Astrocyte (in vitro differentiated cells and primary cell): ENCODE measurements at regions not wholly inside any gene's neighbourhood (a gene's known extent, or its start where the extent isn't known, plus 50 kb on each side); places are given as distances from the start of the nearest gene placed in this dataset.

Source experiments
- DNase-seq: peaks from one replicate; pipeline ENCODE4 v3.0.0-alpha.2; 2010; ENCODE audit warnings: low read depth
- FAIRE-seq: peaks from 2 replicates; lab custom pipeline; 2011; peaks lifted over from hg19 to GRCh38; lab: Jason Lieb, UNC
- H2AFZ ChIP-seq: 2 replicates; pipeline ENCODE4 v1.6.0; 2012; ENCODE audit warnings: low read depth, low read length, inconsistent platforms
- H3K27ac ChIP-seq: 2 replicates; pipeline ENCODE4 v1.5.1; 2011; ENCODE audit warnings: low read depth, low read length, inconsistent platforms
- H3K27me3 ChIP-seq: 2 replicates; pipeline ENCODE4 v1.6.0; 2011; ENCODE audit warnings: low read length, inconsistent platforms; ENCODE audit not compliant: insufficient read depth
- H3K36me3 ChIP-seq: 2 replicates; pipeline ENCODE4 v1.5.1; 2011; ENCODE audit warnings: low read length, inconsistent platforms; ENCODE audit not compliant: insufficient read depth
- H3K4me1 ChIP-seq: 2 replicates; pipeline ENCODE4 v1.5.1; 2011; ENCODE audit warnings: low read length, inconsistent platforms; ENCODE audit not compliant: insufficient read depth
- H3K4me2 ChIP-seq: 2 replicates; pipeline ENCODE4 v1.6.0; 2012; ENCODE audit warnings: low read length, inconsistent platforms
- H3K4me3 ChIP-seq: 2 replicates; pipeline ENCODE4 v1.5.1; 2011; ENCODE audit warnings: low read depth, mild to moderate bottlenecking, low read length, inconsistent platforms; ENCODE audit not compliant: insufficient read depth
- H3K79me2 ChIP-seq: 2 replicates; pipeline ENCODE4 v1.6.0; 2012; ENCODE audit warnings: mild to moderate bottlenecking, low read length, inconsistent platforms; ENCODE audit not compliant: insufficient read depth
- H3K9ac ChIP-seq: 2 replicates; pipeline ENCODE4 v1.6.0; 2012; ENCODE audit warnings: mild to moderate bottlenecking, low read length, inconsistent platforms
- H3K9me3 ChIP-seq: 2 replicates; pipeline ENCODE4 v1.5.1; 2012; ENCODE audit warnings: low read depth, mild to moderate bottlenecking, low read length, inconsistent platforms; ENCODE audit not compliant: insufficient read depth
- H4K20me1 ChIP-seq: 2 replicates; pipeline ENCODE4 v1.6.0; 2012; ENCODE audit warnings: low read length, inconsistent platforms; ENCODE audit not compliant: insufficient read depth
- H3K27ac Mint-ChIP-seq: one replicate; pipeline ENCODE4 v1.8.0; 2021; ENCODE audit warnings: mild to moderate bottlenecking, mixed read lengths; ENCODE audit not compliant: unreplicated experiment
- H3K27me3 Mint-ChIP-seq: one replicate; pipeline ENCODE4 v1.8.0; 2021; ENCODE audit warnings: low read depth, mixed read lengths; ENCODE audit not compliant: unreplicated experiment
- H3K36me3 Mint-ChIP-seq: one replicate; pipeline ENCODE4 v1.8.0; 2021; ENCODE audit warnings: low read depth, mixed read lengths; ENCODE audit not compliant: unreplicated experiment
- H3K4me1 Mint-ChIP-seq: one replicate; pipeline ENCODE4 v1.8.0; 2021; ENCODE audit warnings: low read depth, mixed read lengths; ENCODE audit not compliant: unreplicated experiment
- H3K4me3 Mint-ChIP-seq: one replicate; pipeline ENCODE4 v1.8.0; 2021; ENCODE audit warnings: mild to moderate bottlenecking, moderate library complexity, mixed read lengths; ENCODE audit not compliant: unreplicated experiment
- H3K9me3 Mint-ChIP-seq: one replicate; pipeline ENCODE4 v1.8.0; 2021; ENCODE audit warnings: mild to moderate bottlenecking, mixed read lengths; ENCODE audit not compliant: unreplicated experiment
- EZH2 ChIP-seq: IDR thresholded peaks from 2 replicates; pipeline ENCODE4 v1.6.1; 2012; ENCODE audit warnings: mild to moderate bottlenecking, low read length, inconsistent platforms; ENCODE audit not compliant: insufficient read depth
- TF ChIP-seq, protein P1 (sequence below): IDR thresholded peaks from 2 replicates; pipeline ENCODE4 v1.5.1; 2011; ENCODE audit warnings: low read depth, mild to moderate bottlenecking, inconsistent platforms, low read length, moderate library complexity; ENCODE audit not compliant: insufficient read depth

GRCh38 chr9:87270221-87270847 lies 227.3 kb upstream of the DAPK1 start:
- Histone ChIP-seq H3K36me3 (no peaks in the 10 kb centered on the region), H3K27ac (peak overlapping the region; percentile 35), H3K4me1 (peaks cover 24% of the 10 kb centered on the region), H3K79me2 (no peaks in the 10 kb centered on the region), H3K27me3 (peaks cover 4% of the 10 kb centered on the region), H3K9ac (peak overlapping the region; percentile 17), H4K20me1 (no peaks in the 10 kb centered on the region), H2AFZ (peak overlapping the region; percentile 20), H3K9me3 (no peaks in the 10 kb centered on the region), H3K4me3 (no peak overlapping the region), H3K4me2 (peak overlapping the region; percentile 73)
- TF ChIP-seq, protein P1, sequence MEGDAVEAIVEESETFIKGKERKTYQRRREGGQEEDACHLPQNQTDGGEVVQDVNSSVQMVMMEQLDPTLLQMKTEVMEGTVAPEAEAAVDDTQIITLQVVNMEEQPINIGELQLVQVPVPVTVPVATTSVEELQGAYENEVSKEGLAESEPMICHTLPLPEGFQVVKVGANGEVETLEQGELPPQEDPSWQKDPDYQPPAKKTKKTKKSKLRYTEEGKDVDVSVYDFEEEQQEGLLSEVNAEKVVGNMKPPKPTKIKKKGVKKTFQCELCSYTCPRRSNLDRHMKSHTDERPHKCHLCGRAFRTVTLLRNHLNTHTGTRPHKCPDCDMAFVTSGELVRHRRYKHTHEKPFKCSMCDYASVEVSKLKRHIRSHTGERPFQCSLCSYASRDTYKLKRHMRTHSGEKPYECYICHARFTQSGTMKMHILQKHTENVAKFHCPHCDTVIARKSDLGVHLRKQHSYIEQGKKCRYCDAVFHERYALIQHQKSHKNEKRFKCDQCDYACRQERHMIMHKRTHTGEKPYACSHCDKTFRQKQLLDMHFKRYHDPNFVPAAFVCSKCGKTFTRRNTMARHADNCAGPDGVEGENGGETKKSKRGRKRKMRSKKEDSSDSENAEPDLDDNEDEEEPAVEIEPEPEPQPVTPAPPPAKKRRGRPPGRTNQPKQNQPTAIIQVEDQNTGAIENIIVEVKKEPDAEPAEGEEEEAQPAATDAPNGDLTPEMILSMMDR: no peak
- TF ChIP-seq EZH2: no peak
- Mint-ChIP-seq H3K4me3 (no peak overlapping the region), H3K36me3 (no peaks in the 10 kb centered on the region), H3K27ac (peak overlapping the region; percentile 85), H3K9me3 (peaks cover 7% of the 10 kb centered on the region), H3K27me3 (peaks cover 4% of the 10 kb centered on the region), H3K4me1 (peaks cover 33% of the 10 kb centered on the region)
- peak; percentile 47 for DNase-seq
- peak; percentile 96 for FAIRE-seq

GRCh38 chr9:87270848-87271234 lies 226.8 kb upstream of the DAPK1 start:
- Histone ChIP-seq H3K27me3 (peaks cover 4% of the 10 kb centered on the region), H3K4me1 (peaks cover 24% of the 10 kb centered on the region), H3K27ac (peak overlapping the region; percentile 35), H4K20me1 (no peaks in the 10 kb centered on the region), H3K36me3 (no peaks in the 10 kb centered on the region), H3K4me3 (no peak overlapping the region), H2AFZ (peak overlapping the region; percentile 20), H3K9ac (peak overlapping the region; percentile 17), H3K4me2 (peak overlapping the region; percentile 73), H3K79me2 (no peaks in the 10 kb centered on the region), H3K9me3 (no peaks in the 10 kb centered on the region)
- TF ChIP-seq EZH2: no peak
- TF ChIP-seq, protein P1: no peak
- DNase-seq (no peak), FAIRE-seq (no peak)
- Mint-ChIP-seq H3K36me3 (no peaks in the 10 kb centered on the region), H3K27me3 (peaks cover 4% of the 10 kb centered on the region), H3K27ac (peak overlapping the region; percentile 85), H3K9me3 (peaks cover 7% of the 10 kb centered on the region), H3K4me3 (no peak overlapping the region), H3K4me1 (peaks cover 34% of the 10 kb centered on the region)
